Mononuclear cell (primary cell): ENCODE measurements at regions not wholly inside any gene's neighbourhood (a gene's known extent, or its start where the extent isn't known, plus 50 kb on each side); places are given as distances from the start of the nearest gene placed in this dataset.

ENCODE experiments used
- H3K27me3 ChIP-seq: 2 replicates; pipeline ENCODE4 v1.6.0; 2011; ENCODE audit warnings: low read length, control low read depth; ENCODE audit not compliant: insufficient read depth
- H3K4me1 ChIP-seq: 2 replicates; pipeline ENCODE4 v1.5.1; 2011; ENCODE audit warnings: mild to moderate bottlenecking, low read length, control low read depth; ENCODE audit not compliant: insufficient read depth
- H3K4me3 ChIP-seq: 2 replicates; pipeline ENCODE4 v1.5.1; 2011; ENCODE audit warnings: mild to moderate bottlenecking, low read length, moderate library complexity
- H3K9me3 ChIP-seq: 2 replicates; pipeline ENCODE4 v1.5.1; 2011; ENCODE audit warnings: low read depth, mild to moderate bottlenecking, control low read depth, low read length

GRCh38 chr6:131372535-131372934, 200.5 kb upstream of the ARG1 start:
- Histone ChIP-seq H3K27me3 (no peaks in the 10 kb centered on the region), H3K9me3 (no peaks in the 10 kb centered on the region), H3K4me1 (peaks cover 8% of the 10 kb centered on the region), H3K4me3 (no peak overlapping the region)

DNA sequence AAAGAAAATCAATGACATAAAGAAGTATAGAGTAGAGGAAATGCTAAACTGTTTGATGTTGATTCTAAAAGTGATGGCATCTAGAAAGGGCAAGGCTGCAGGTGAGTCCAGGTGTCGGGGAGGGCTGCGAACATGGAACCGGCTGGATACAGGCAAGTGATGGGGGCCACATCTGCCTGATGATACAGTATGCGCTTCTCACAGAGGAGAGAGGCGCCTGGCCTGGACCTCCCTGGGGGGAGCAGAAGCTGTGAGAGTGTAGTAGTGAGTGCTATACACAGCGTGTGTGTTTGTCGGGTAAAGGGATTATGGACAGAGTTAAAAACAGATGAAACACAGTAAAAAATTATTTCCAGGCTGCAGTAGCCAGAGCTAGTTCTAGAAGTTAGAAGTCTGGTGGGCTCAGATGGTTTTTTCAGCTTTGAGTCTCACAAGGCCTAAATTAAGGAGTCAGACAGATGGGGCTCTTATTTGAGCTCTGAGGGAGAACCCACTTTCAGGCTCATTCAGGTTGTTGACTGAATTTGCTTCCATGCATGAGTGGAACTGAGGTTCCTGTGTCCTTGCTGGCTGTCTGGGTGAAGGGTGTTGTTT, 195.8 kb upstream of the ARG1 start:
- Histone ChIP-seq H3K4me3 (no peak overlapping the region), H3K9me3 (no peaks in the 10 kb centered on the region), H3K4me1 (no peaks in the 10 kb centered on the region), H3K27me3 (no peaks in the 10 kb centered on the region)

- Histone ChIP-seq H3K27me3 (no peaks in the 10 kb centered on the region), H3K9me3 (no peaks in the 10 kb centered on the region), H3K4me3 (no peak overlapping the region)
These were observed 194.2 kb upstream of the ARG1 start for GRCh38 chr6:131378874-131379273.

DNA sequence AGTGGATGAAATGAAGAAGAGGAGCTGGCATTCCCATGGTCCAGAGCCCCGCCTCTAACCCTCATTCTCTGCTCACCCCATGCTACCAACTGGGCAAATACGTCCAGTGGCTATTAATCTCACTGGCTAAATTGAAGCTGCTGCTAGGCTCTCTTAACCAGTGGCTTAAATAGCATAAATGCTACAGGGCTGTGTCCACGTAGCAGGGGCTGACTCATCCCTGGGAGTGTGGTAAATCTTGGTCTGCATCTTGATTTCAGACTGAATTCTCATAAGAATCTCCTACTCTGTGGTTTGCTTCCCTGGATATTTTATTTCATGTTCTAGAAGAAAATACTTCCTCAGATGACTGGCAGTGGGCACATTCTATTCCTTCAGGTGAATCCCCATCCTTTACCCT, 193.1 kb upstream of the ARG1 start:
- Histone ChIP-seq H3K4me3 (no peak overlapping the region), H3K27me3 (no peaks in the 10 kb centered on the region), H3K9me3 (no peaks in the 10 kb centered on the region), H3K4me1 (no peaks in the 10 kb centered on the region)

More at GRCh38 chr6:131378874-131379273, 194.2 kb upstream of the ARG1 start:
- H3K4me1 ChIP-seq, result no peaks in the 10 kb centered on the region

DNA sequence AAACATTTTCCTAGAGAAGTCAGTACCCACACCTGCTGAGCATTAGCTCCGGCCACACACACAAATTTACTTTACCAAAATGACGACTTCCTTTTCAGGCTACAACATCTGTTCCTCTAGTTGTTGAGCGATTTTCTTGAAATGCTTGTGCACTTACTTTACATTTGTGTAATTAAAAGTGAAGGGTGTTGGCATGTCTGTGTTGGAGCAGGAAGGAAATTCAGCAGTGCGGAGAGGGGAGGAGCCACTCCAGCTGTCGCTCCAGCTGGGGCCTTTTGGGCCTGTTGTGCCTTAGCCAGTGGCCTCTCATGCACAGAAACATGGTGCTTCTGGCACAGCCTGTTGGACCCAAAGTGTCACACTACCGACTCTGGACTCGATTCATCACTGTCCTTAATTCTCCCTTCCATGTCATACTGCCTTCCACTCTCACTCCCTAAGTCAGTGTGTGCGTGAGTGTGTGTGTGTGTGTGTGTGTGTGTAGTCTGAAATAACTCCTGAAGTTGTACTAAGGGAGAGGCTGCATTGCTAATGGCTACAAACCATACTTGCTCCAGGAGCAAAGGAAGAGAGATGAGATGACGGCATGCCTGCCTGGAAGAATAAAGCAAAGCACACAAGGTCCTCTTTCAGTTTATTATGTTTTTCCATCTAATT, 191.8 kb upstream of the ARG1 start:
- Histone ChIP-seq H3K4me3 (no peak overlapping the region), H3K9me3 (no peaks in the 10 kb centered on the region), H3K27me3 (no peaks in the 10 kb centered on the region), H3K4me1 (no peaks in the 10 kb centered on the region)

- Histone ChIP-seq H3K4me3 (no peak overlapping the region), H3K27me3 (no peaks in the 10 kb centered on the region), H3K4me1 (no peaks in the 10 kb centered on the region), H3K9me3 (no peaks in the 10 kb centered on the region)
These were observed 191.3 kb upstream of the ARG1 start for GRCh38 chr6:131381709-131382093.

DNA sequence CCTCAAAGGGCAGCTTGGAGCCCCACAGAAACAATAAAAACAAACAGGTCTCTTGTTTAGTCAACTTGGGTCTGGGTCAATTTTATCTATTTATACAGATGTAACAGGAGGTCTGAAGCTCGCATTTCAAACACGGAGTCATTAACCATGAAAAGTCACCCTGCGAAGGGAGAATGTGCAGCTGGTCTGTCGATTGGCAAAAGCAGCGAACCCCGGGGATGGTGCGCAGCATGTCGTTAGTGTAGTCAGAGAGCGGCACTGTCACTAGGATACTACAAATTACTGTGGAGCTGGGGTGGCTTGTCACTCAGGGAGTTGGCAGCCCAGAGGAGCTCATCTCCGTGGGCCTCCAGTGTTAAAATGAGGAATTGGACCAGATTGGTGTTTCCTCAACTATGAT, 190.4 kb upstream of the ARG1 start:
- Histone ChIP-seq H3K9me3 (no peaks in the 10 kb centered on the region), H3K27me3 (no peaks in the 10 kb centered on the region), H3K4me3 (no peak overlapping the region), H3K4me1 (no peaks in the 10 kb centered on the region)

- Histone ChIP-seq H3K27me3 (no peaks in the 10 kb centered on the region), H3K9me3 (no peaks in the 10 kb centered on the region), H3K4me3 (no peak overlapping the region), H3K4me1 (no peaks in the 10 kb centered on the region)
These were observed 189.3 kb upstream of the ARG1 start for GRCh38 chr6:131383421-131384411.

- Histone ChIP-seq H3K27me3 (no peaks in the 10 kb centered on the region), H3K4me3 (no peak overlapping the region), H3K4me1 (no peaks in the 10 kb centered on the region), H3K9me3 (no peaks in the 10 kb centered on the region)
These were observed 185.2 kb upstream of the ARG1 start for GRCh38 chr6:131387562-131388447.

DNA sequence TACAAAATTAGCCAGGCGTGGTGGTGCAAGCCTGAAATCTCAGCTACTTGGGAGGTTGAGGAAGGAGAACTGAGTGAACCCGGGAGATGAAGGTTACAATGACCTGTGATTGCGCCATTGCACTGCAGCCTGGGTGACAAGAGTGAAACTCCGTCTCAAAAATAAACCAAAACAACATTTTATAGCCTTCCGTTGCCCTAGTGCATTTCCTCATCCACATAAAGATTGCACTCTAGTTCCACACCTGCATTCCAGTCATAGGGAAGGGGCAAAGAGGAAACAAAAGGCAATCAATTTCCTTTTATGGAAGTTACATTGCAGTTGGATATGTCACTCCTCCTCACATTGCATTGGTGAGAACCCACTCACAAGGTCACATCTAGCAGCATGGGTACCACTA, 182.7 kb upstream of the ARG1 start:
- H3K4me3 ChIP-seq, result no peak overlapping the region
- H3K4me1 ChIP-seq, result no peaks in the 10 kb centered on the region
- no peaks in the 10 kb centered on the region for H3K9me3 ChIP-seq
- H3K27me3 ChIP-seq, result no peaks in the 10 kb centered on the region

GRCh38 chr6:131391116-131391515, 181.9 kb upstream of the ARG1 start:
- H3K27me3 ChIP-seq, result no peaks in the 10 kb centered on the region
- no peaks in the 10 kb centered on the region for H3K4me1 ChIP-seq
- no peak overlapping the region for H3K4me3 ChIP-seq
- H3K9me3 ChIP-seq, result no peaks in the 10 kb centered on the region

GRCh38 chr6:131393433-131393832, 179.6 kb upstream of the ARG1 start:
- Histone ChIP-seq H3K4me3 (no peak overlapping the region), H3K9me3 (no peaks in the 10 kb centered on the region), H3K27me3 (no peaks in the 10 kb centered on the region), H3K4me1 (no peaks in the 10 kb centered on the region)

- no peak overlapping the region for H3K4me3 ChIP-seq
- no peaks in the 10 kb centered on the region for H3K4me1 ChIP-seq
- no peaks in the 10 kb centered on the region for H3K27me3 ChIP-seq
- H3K9me3 ChIP-seq, result no peaks in the 10 kb centered on the region
These were observed 178.1 kb upstream of the ARG1 start for GRCh38 chr6:131394768-131395432.

DNA sequence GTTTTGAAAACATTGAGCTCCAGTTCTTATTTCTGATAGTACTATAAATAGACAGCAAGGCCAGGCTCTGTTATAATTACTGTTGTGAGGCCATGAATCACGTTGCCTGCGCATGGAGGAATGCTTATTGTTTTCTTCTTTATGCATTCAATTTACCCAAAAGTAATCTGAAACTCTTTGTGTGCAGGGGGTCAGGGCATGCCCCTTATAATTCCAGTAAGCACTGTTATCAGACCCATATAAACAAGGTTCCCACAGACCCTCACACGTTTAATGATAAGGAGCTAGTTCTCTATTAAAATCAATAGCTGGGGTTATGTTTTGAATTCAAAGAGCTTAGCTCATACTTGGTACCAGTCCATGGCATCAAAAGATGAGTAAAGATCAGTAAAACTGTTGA, 174.8 kb upstream of the ARG1 start:
- H3K4me1 ChIP-seq, result no peaks in the 10 kb centered on the region
- H3K4me3 ChIP-seq, result no peak overlapping the region
- no peaks in the 10 kb centered on the region for H3K9me3 ChIP-seq
- no peaks in the 10 kb centered on the region for H3K27me3 ChIP-seq
